KBM-7 (cell line): ENCODE measurements at regions not wholly inside any gene's neighbourhood (a gene's known extent, or its start where the extent isn't known, plus 50 kb on each side); places are given as distances from the start of the nearest gene placed in this dataset.
"Not testable (repeated sequence)": the region's sequence is repeated elsewhere in the genome, so short reads cannot be mapped to it uniquely, and the experiment has no call there.

ENCODE experiments used
- DNase-seq: peaks from one replicate; pipeline ENCODE4 v3.0.0-alpha.2; 2015
- in situ Hi-C: fragments of 300-500 bp; cut with MboI; formaldehyde crosslinking; loops from 2 replicates; pipeline ENCODE4 v1.14.3; 2020; ENCODE audit warnings: low sequenced_read_pairs, low pct_unique_long_range_greater_than_20kb, mixed read lengths

- in situ Hi-C loops, result no loop called here
- DNase-seq, result no peak
These were observed 339.4 kb upstream of the PHF14 start for GRCh38 chr7:10634239-10634638.

- in situ Hi-C loops, result no loop called here
These were observed 335.7 kb upstream of the PHF14 start for GRCh38 chr7:10637991-10638390.

GRCh38 chr7:10643545-10643944, 330.1 kb upstream of the PHF14 start:
- DNase-seq, result no peak
- in situ Hi-C loops, result no loop called here

More at GRCh38 chr7:10637991-10638390, 335.7 kb upstream of the PHF14 start:
- no peak for DNase-seq

- no peak for DNase-seq
- in situ Hi-C loops, result no loop called here
These were observed 328.8 kb upstream of the PHF14 start for GRCh38 chr7:10644849-10645248.

- in situ Hi-C loops, result no loop called here
- DNase-seq, result peak; percentile 64
These were observed 327.5 kb upstream of the PHF14 start for GRCh38 chr7:10646194-10646593.

- DNase-seq, result no peak
- in situ Hi-C loops, result no loop called here
These were observed 325.4 kb upstream of the PHF14 start for GRCh38 chr7:10648289-10648688.

- in situ Hi-C loops, DNase-seq: not testable (repeated sequence)
These were observed 324.6 kb upstream of the PHF14 start for GRCh38 chr7:10649120-10649519.

- in situ Hi-C loops, result no loop called here
- DNase-seq, result no peak
These were observed 318.6 kb upstream of the PHF14 start for GRCh38 chr7:10655031-10655430.

GRCh38 chr7:10657201-10657600, 316.5 kb upstream of the PHF14 start:
- no peak for DNase-seq
- in situ Hi-C loops, result no loop called here

GRCh38 chr7:10657837-10658236, 315.8 kb upstream of the PHF14 start:
- no peak for DNase-seq
- in situ Hi-C loops, result no loop called here

GRCh38 chr7:10662491-10662890, 311.2 kb upstream of the PHF14 start:
- in situ Hi-C loops, result no loop called here
- DNase-seq, result no peak

GRCh38 chr7:10662982-10663884, 310.4 kb upstream of the PHF14 start:
- no peak for DNase-seq
- in situ Hi-C loops, result no loop called here

GRCh38 chr7:10672186-10672585, 301.5 kb upstream of the PHF14 start:
- no peak for DNase-seq
- in situ Hi-C loops, result no loop called here

- DNase-seq, result no peak
- in situ Hi-C loops, result no loop called here
These were observed 296.5 kb upstream of the PHF14 start for GRCh38 chr7:10677211-10677610.

GRCh38 chr7:10677668-10678232, 295.9 kb upstream of the PHF14 start:
- in situ Hi-C loops, result no loop called here

GRCh38 chr7:10684606-10685005, 289.1 kb upstream of the PHF14 start:
- in situ Hi-C loops, result no loop called here
- no peak for DNase-seq

More at GRCh38 chr7:10677668-10678232, 295.9 kb upstream of the PHF14 start:
- peak; percentile 3 for DNase-seq

GRCh38 chr7:10685040-10685439, 288.6 kb upstream of the PHF14 start:
- in situ Hi-C loops, result no loop called here
- DNase-seq, result no peak

GRCh38 chr7:10688544-10688943, 285.1 kb upstream of the PHF14 start:
- in situ Hi-C loops, result no loop called here
- no peak for DNase-seq

- in situ Hi-C loops, result no loop called here
- no peak for DNase-seq
These were observed 277.6 kb upstream of the PHF14 start for GRCh38 chr7:10696064-10696463.

GRCh38 chr7:10703059-10703458, 270.6 kb upstream of the PHF14 start:
- no peak for DNase-seq
- in situ Hi-C loops, result no loop called here

GRCh38 chr7:10703981-10704380, 269.7 kb upstream of the PHF14 start:
- DNase-seq, result no peak
- in situ Hi-C loops, result no loop called here
